ENCODE measurements at regions not wholly inside any gene's neighbourhood (a gene's known extent, or its start where the extent isn't known, plus 50 kb on each side); places are given as distances from the start of the nearest gene placed in this dataset.
"Not testable (repeated sequence)": the region's sequence is repeated elsewhere in the genome, so short reads cannot be mapped to it uniquely, and the experiment has no call there.

DNA sequence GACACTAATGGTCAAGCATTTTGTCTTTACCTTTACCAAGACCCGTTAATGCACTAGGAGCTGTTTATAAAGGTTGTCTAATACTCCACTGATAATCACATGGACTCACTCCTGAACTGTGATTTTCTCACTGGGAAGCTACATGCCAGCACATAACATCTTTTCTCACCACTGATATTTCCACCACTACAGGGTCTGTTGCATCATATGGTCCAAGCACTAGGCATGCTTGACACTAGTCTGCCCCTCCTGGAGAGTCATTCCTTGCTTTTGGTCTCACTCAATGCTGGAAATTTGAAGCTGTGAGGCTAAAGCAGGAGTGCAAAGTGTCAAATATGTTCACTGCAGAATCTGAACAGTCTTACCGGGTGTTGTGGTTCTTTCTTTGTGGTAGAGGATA is 1576.8 kb downstream of the CDH8 start:
- DNase-seq (ENCODE audit: low spot score) = no peak
- Mint-ChIP-seq H3K9me3 (peaks cover 23% of the 10 kb centered on the region), H3K4me1 (ENCODE audit: low read depth) (no peaks in the 10 kb centered on the region), H3K27me3 (ENCODE audit: low read depth) (no peaks in the 10 kb centered on the region), H3K4me3 (ENCODE audit: low read depth) (no peak overlapping the region), H3K27ac (no peak overlapping the region), H3K36me3 (ENCODE audit: low read depth) (no peaks in the 10 kb centered on the region)
- intact Hi-C loops (cut with micrococcal nuclease) = no loop called here

DNA sequence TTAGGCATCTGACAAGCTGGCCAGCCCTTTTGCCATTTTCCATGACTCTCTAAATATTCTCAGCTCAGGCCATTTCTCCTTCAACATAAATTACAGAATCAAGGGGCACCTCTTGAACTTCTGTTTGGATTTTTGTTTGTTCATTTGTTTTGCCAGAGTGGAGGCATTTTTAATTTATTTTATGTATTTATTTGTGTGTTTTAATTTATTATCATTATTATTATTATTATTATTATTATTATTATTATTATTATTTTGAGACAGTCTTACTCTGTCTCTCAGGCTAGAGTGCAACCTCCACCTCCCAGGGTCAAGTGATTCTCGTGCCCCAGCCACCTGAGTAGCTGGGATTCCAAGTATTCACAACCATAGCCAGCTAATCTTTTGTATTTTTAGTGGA is 1578.0 kb downstream of the CDH8 start:
- H3K36me3 Mint-ChIP-seq (ENCODE audit: low read depth) = no peaks in the 10 kb centered on the region
- H3K4me3 Mint-ChIP-seq (ENCODE audit: low read depth) = no peak overlapping the region
- H3K27me3 Mint-ChIP-seq (ENCODE audit: low read depth) = no peaks in the 10 kb centered on the region
- no peaks in the 10 kb centered on the region for H3K4me1 Mint-ChIP-seq (ENCODE audit: low read depth)
- H3K9me3 Mint-ChIP-seq = peaks cover 17% of the 10 kb centered on the region
- no peak overlapping the region for H3K27ac Mint-ChIP-seq
- intact Hi-C loops (cut with micrococcal nuclease) = no loop called here
- no peak for DNase-seq (ENCODE audit: low spot score)

DNA sequence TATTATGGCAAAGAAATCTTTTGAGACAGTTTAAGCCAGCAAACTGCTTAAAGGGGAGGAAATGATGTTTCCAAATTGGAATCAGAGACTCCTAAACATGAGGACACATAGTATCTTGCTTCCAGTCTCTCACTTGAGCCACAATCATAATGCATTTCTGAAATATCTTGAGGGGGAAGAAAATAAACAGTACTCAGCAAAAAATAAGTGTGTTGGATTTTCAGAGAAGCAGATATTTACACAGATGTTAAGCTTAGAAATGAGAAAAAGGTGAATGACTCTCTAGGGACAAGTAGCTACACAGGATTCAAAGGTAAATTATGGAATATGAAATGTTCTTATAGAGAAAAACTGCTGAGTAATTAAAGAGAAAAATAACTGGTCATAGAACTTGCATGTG is 1583.6 kb downstream of the CDH8 start:
- peaks cover 39% of the 10 kb centered on the region for H3K9me3 Mint-ChIP-seq
- H3K36me3 Mint-ChIP-seq (ENCODE audit: low read depth) = no peaks in the 10 kb centered on the region
- intact Hi-C loops (cut with micrococcal nuclease) = no loop called here
- no peak overlapping the region for H3K4me3 Mint-ChIP-seq (ENCODE audit: low read depth)
- no peak overlapping the region for H3K27ac Mint-ChIP-seq
- DNase-seq (ENCODE audit: low spot score) = no peak
- no peaks in the 10 kb centered on the region for H3K27me3 Mint-ChIP-seq (ENCODE audit: low read depth)
- H3K4me1 Mint-ChIP-seq (ENCODE audit: low read depth) = no peaks in the 10 kb centered on the region

DNA sequence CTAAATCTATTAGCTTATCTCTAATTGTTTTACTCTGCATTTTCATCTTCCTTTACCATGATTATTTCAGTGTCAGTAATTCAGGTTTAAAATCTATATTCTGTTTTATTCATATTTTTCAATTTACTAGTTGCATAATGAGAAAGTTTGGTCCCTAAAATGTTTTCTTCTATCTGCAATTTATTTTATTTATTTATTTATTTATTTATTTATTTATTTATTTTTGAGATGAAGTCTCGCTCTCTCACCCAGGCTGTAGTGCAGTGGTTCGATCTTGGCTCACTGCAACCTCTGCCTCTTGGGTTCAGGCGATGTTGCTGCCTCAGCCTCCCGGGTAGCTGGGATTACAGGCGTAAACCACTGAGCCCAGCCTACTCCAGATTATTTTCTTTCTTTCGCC is 1597.3 kb downstream of the CDH8 start:
- no peaks in the 10 kb centered on the region for H3K36me3 Mint-ChIP-seq (ENCODE audit: low read depth)
- H3K27ac Mint-ChIP-seq = no peak overlapping the region
- H3K27me3 Mint-ChIP-seq (ENCODE audit: low read depth) = no peaks in the 10 kb centered on the region
- no peak for DNase-seq (ENCODE audit: low spot score)
- H3K4me3 Mint-ChIP-seq (ENCODE audit: low read depth) = no peak overlapping the region
- H3K9me3 Mint-ChIP-seq = peaks cover 29% of the 10 kb centered on the region
- intact Hi-C loops (cut with micrococcal nuclease) = no loop called here
- H3K4me1 Mint-ChIP-seq (ENCODE audit: low read depth) = no peaks in the 10 kb centered on the region

DNA sequence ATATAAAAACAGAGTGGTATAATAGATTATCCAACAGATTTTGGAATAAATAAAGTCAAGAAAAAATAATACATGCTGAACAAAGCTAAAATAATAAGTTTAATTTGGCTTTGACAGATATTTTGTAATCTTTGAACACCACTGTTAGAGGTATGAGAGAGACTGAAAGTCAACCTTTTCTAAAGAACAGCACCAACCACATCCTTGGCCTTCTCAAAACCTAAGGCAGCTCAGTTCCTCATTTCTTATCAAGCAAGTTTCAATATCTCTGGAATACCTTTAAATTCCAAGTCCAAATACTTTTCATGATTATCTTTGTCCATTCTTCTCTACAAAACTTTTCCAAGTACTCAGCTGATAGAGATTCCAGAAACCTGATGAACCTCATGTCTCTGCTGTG is 1603.8 kb downstream of the CDH8 start:
- Mint-ChIP-seq H3K4me3 (ENCODE audit: low read depth) (no peak overlapping the region), H3K27ac (no peak overlapping the region), H3K27me3 (ENCODE audit: low read depth) (no peaks in the 10 kb centered on the region), H3K9me3 (peaks cover 47% of the 10 kb centered on the region), H3K4me1 (ENCODE audit: low read depth) (no peaks in the 10 kb centered on the region), H3K36me3 (ENCODE audit: low read depth) (no peaks in the 10 kb centered on the region)
- intact Hi-C loops (cut with micrococcal nuclease) = no loop called here
- DNase-seq (ENCODE audit: low spot score) = no peak

DNA sequence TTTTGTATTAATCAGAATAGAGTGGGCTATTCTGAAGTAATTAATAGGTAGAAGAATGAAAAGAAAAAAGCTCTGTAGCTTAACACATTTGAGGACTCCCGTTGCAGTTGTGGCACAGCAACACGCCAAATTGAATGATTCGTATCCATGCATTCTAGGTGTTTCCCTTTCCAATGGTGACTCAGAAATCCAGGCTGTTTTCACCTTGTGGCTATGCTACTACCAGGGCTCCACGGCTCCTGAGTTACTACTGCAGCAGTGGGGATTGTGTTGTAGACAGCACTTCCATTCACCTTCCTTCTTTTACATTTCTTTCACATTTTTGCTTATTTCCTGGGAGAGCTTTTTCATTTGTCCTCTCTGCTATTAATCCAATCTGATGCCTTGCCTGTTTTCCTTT is 1616.4 kb downstream of the CDH8 start:
- Mint-ChIP-seq H3K36me3 (ENCODE audit: low read depth) (no peaks in the 10 kb centered on the region), H3K27me3 (ENCODE audit: low read depth) (no peaks in the 10 kb centered on the region), H3K4me3 (ENCODE audit: low read depth) (no peak overlapping the region), H3K27ac (no peak overlapping the region), H3K4me1 (ENCODE audit: low read depth) (no peaks in the 10 kb centered on the region), H3K9me3 (peaks cover 30% of the 10 kb centered on the region)
- DNase-seq (ENCODE audit: low spot score) = no peak
- intact Hi-C loops (cut with micrococcal nuclease) = no loop called here

DNA sequence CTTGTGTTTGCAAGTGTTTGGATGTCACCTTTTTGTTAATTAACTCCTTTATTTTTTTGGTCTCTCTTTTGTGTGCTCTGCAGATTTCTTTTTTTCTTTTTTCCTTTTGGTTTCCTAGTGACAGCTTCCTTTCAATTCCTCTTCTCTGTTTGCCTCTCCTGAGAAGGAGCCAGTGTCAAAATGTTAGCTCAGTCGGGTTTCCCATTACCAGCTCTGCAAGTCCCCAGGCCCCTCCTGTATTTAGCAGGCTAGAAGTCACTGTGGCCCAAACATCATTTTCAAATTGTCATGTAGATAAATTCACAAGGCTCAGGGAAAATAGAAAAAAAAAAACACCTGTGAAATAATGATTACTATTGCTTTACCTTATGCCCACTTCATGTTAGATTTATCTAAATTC is 1621.6 kb downstream of the CDH8 start:
- Mint-ChIP-seq H3K27me3 (ENCODE audit: low read depth) (no peaks in the 10 kb centered on the region), H3K9me3 (peaks cover 29% of the 10 kb centered on the region), H3K36me3 (ENCODE audit: low read depth) (no peaks in the 10 kb centered on the region), H3K4me3 (ENCODE audit: low read depth) (no peak overlapping the region), H3K27ac (no peak overlapping the region), H3K4me1 (ENCODE audit: low read depth) (no peaks in the 10 kb centered on the region)
- no peak for DNase-seq (ENCODE audit: low spot score)
- intact Hi-C loops (cut with micrococcal nuclease) = no loop called here

DNA sequence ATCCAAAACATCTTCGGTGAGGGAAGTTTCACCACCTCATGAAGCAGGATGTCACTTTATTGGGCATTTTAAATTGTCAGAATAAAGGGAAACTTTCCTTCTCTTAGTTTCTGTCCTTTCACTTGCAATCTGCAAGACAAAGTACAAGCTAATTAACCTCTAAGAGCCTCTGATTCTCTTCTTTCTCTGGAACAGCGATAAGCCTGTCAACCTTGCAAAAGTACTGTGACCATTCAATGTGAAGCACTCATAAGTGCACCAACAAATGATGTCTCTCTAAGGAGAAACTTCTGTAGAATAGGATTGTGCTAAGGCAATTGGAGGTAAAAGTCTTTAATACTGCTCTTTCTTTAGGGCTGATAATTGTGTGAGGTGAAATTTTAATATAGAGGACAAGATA is 1622.3 kb downstream of the CDH8 start:
- DNase-seq (ENCODE audit: low spot score) = no peak
- H3K9me3 Mint-ChIP-seq = peaks cover 32% of the 10 kb centered on the region
- no peaks in the 10 kb centered on the region for H3K36me3 Mint-ChIP-seq (ENCODE audit: low read depth)
- no peaks in the 10 kb centered on the region for H3K27me3 Mint-ChIP-seq (ENCODE audit: low read depth)
- intact Hi-C loops (cut with micrococcal nuclease) = no loop called here
- no peak overlapping the region for H3K4me3 Mint-ChIP-seq (ENCODE audit: low read depth)
- no peak overlapping the region for H3K27ac Mint-ChIP-seq
- H3K4me1 Mint-ChIP-seq (ENCODE audit: low read depth) = no peaks in the 10 kb centered on the region

DNA sequence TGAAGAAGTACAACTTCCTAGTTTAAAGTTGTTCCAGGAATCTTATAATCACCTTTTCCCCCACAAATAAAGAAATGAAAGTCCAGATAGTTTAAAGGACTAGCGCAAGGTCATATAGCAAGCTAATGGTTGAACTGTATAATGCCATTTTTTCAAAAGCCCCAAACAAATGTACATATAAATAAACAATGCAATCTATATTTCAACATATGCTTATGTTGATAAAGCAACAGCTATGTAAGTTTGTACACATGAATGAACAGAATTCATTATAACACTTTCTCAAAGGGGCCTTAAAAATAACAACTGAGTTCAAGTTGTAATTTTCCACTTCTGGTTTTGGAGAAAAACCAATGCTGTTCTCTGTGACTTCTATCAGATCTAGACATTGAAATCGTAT is 1628.6 kb downstream of the CDH8 start:
- no peaks in the 10 kb centered on the region for H3K4me1 Mint-ChIP-seq (ENCODE audit: low read depth)
- DNase-seq (ENCODE audit: low spot score) = no peak
- no peaks in the 10 kb centered on the region for H3K36me3 Mint-ChIP-seq (ENCODE audit: low read depth)
- peaks cover 41% of the 10 kb centered on the region for H3K9me3 Mint-ChIP-seq
- no peaks in the 10 kb centered on the region for H3K27me3 Mint-ChIP-seq (ENCODE audit: low read depth)
- intact Hi-C loops (cut with micrococcal nuclease) = no loop called here
- H3K4me3 Mint-ChIP-seq (ENCODE audit: low read depth) = no peak overlapping the region
- no peak overlapping the region for H3K27ac Mint-ChIP-seq

DNA sequence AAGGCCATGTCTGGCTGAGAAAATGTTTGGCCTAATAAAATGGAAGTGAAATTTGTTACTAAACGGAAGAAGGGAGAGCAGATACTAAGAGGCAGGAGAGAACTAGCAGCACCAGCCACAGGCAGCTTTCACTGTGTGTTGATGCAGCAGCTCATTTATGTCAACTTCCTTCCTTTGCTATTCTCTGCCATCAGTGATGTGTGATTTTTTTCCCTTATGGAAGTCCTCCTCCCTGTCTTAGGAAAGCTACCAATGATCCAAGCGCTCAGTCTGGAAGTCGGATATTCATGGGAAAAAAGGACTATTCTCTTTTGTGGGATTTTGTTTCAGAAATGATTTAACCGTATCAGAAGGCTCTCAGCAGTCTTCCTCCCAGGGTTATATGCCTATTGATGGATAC is 1629.2 kb downstream of the CDH8 start:
- no peaks in the 10 kb centered on the region for H3K4me1 Mint-ChIP-seq (ENCODE audit: low read depth)
- H3K27ac Mint-ChIP-seq = no peak overlapping the region
- DNase-seq (ENCODE audit: low spot score) = no peak
- no peaks in the 10 kb centered on the region for H3K36me3 Mint-ChIP-seq (ENCODE audit: low read depth)
- peaks cover 36% of the 10 kb centered on the region for H3K9me3 Mint-ChIP-seq
- no peaks in the 10 kb centered on the region for H3K27me3 Mint-ChIP-seq (ENCODE audit: low read depth)
- no peak overlapping the region for H3K4me3 Mint-ChIP-seq (ENCODE audit: low read depth)
- intact Hi-C loops (cut with micrococcal nuclease) = no loop called here

DNA sequence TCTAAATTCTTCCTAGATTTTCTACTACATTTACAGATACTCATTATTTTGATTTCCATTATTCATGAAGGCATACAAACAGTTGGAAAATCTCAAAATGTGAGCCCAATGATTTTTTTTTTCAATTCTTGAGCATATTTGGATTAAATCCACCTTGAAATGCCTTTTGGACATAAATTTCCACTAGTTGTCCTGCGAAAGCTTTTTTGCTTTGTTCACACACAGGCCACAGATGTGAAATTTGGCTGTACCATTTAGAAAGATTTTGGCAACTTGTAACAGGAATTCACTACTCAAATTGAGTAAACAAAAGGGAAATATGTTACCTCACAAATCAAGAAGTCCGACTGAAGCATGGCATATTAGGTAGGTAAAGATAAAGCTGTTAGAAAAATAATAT is 1631.0 kb downstream of the CDH8 start:
- intact Hi-C loops (cut with micrococcal nuclease) = no loop called here
- H3K4me3 Mint-ChIP-seq (ENCODE audit: low read depth) = no peak overlapping the region
- peaks cover 49% of the 10 kb centered on the region for H3K9me3 Mint-ChIP-seq
- no peaks in the 10 kb centered on the region for H3K36me3 Mint-ChIP-seq (ENCODE audit: low read depth)
- no peak overlapping the region for H3K27ac Mint-ChIP-seq
- no peaks in the 10 kb centered on the region for H3K27me3 Mint-ChIP-seq (ENCODE audit: low read depth)
- DNase-seq (ENCODE audit: low spot score) = no peak
- H3K4me1 Mint-ChIP-seq (ENCODE audit: low read depth) = no peaks in the 10 kb centered on the region

DNA sequence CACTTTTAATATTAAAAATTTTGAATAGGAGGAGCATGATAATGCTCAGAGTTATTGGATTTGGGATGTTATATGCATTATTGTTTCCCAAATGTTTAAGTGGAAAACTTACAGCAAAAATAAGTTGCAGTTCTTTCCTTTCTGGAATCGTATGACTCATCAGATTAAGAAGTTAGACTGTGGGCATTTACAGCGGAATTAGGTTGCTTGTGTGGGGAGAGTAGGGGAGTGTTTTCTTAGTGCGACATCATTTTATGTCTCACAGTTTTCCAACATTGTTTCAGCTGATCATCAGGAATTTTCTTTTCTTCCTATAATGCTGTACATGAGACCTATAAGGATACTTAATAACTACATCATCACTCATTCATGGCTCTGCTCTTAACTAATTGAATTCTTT is 1631.8 kb downstream of the CDH8 start:
- Mint-ChIP-seq H3K36me3 (ENCODE audit: low read depth) (no peaks in the 10 kb centered on the region), H3K27me3 (ENCODE audit: low read depth) (no peaks in the 10 kb centered on the region), H3K4me1 (ENCODE audit: low read depth) (no peaks in the 10 kb centered on the region), H3K27ac (no peak overlapping the region), H3K9me3 (peaks cover 49% of the 10 kb centered on the region), H3K4me3 (ENCODE audit: low read depth) (no peak overlapping the region)
- no peak for DNase-seq (ENCODE audit: low spot score)
- intact Hi-C loops (cut with micrococcal nuclease) = no loop called here

DNA sequence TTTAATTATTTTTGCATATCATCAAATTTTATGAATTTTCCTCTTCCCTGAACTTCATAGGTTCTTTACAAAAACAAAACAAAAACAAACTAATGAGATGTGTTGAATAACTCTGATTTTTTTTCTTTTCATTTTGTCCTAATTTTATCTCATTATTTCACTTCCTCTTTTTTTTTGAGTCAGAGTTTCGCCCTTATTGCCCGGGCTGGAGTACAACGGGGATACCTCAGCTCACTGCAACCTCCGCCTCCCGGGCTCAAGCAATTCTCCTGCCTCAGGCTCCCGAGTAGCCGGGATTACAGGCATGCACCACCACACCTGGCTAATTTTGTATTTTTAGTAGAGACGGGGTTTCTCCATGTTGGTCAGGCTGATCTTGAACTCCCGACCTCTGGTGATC is 1633.3 kb downstream of the CDH8 start:
- intact Hi-C loops (cut with micrococcal nuclease); H3K4me3 Mint-ChIP-seq (ENCODE audit: low read depth); DNase-seq (ENCODE audit: low spot score); H3K27ac Mint-ChIP-seq; H3K27me3 Mint-ChIP-seq (ENCODE audit: low read depth); H3K4me1 Mint-ChIP-seq (ENCODE audit: low read depth); H3K36me3 Mint-ChIP-seq (ENCODE audit: low read depth): not testable (repeated sequence)
- H3K9me3 Mint-ChIP-seq = peaks cover 53% of the 10 kb centered on the region

DNA sequence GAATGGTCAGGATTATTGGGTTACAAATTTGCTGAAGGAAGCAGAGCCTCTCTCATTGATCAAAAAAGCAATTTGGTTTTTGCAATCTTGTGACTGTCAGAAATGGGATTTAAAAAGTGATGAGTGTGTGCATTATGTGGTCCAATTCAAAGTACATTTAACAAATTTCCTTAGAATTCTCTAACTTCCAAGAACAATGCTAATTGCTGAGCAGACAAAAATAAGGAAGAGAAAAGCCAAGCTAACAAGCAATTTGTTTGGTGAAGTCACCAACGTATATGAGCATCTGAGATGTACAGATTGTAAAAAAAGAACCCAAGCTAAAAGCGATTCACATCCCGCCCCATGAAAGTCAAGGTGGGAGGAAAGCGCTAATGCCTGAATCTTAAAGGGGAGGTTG is 1643.9 kb downstream of the CDH8 start:
- no peak overlapping the region for H3K4me3 Mint-ChIP-seq (ENCODE audit: low read depth)
- H3K9me3 Mint-ChIP-seq = peaks cover 40% of the 10 kb centered on the region
- H3K4me1 Mint-ChIP-seq (ENCODE audit: low read depth) = no peaks in the 10 kb centered on the region
- H3K36me3 Mint-ChIP-seq (ENCODE audit: low read depth) = no peaks in the 10 kb centered on the region
- intact Hi-C loops (cut with micrococcal nuclease) = no loop called here
- H3K27ac Mint-ChIP-seq = no peak overlapping the region
- no peak for DNase-seq (ENCODE audit: low spot score)
- H3K27me3 Mint-ChIP-seq (ENCODE audit: low read depth) = no peaks in the 10 kb centered on the region
